ENCODE measurements at regions not wholly inside any gene's neighbourhood (a gene's known extent, or its start where the extent isn't known, plus 50 kb on each side); places are given as distances from the start of the nearest gene placed in this dataset.
"Not testable (repeated sequence)": the region's sequence is repeated elsewhere in the genome, so short reads cannot be mapped to it uniquely, and the experiment has no call there.

DNA sequence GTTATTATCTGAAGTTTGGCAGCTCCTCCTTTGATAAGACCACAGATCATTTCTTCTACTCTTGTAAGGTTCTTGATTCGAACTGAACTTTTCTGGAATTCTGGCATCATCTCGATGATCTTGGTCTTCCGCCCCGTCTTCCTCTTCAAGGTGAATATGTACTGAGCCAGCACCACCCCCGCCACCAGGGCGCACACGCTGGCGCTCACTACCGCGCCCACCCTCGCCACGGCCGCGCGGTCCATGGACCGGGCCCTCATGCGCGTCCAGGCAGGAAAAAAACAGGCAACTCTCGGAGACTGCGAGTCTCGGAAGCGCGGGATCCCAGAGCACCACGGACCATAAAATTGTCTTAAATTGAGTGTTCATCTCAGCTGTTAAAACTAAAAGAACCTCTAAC lies 458.4 kb upstream of the NDST3 start:
- no peak overlapping the region for H3K4me3 ChIP-seq
- H3K27me3 ChIP-seq (replicated peaks) = no peaks in the 10 kb centered on the region
- no peak overlapping the region for H3K27ac ChIP-seq
- no peak for DNase-seq (ENCODE audit: low read depth in 1 of 2, low spot score in 2 of 2)
- peaks cover 18% of the 10 kb centered on the region for H3K4me1 ChIP-seq (replicated peaks)
- H3K9me3 ChIP-seq (replicated peaks) = no peaks in the 10 kb centered on the region
- no peaks in the 10 kb centered on the region for H3K36me3 ChIP-seq

DNA sequence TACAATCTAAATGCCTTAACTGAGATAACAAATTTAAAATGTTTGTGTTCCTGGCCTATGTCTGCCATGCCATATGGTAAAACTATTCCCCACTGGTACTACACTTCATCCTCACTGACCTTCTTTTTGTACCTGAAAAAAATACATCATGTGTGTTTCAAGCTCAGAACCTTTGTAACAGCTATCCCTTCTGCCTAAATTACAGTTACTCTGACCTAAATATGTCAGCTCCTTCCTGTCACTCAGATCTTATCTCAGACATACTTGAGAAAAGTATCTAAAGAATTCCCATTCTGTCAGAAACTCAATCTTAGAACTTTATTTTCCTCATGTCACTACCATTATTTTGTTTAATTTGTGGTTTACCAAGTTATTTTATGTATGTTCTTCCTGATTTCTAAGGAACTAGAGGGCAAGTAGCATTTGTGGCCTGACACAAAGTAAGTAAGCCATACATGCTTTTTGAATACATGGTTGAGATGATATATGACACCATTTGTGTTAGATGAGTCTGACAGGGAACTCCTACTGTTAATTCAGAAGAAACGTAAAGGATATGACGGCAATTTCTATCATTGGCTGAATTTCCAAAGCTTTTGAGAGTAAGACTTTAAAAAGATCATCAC lies 456.5 kb upstream of the NDST3 start:
- peak in 1 of 2 experiments; percentile 32 for DNase-seq (ENCODE audit: low read depth in 1 of 2, low spot score in 2 of 2)
- Histone ChIP-seq H3K36me3 (no peaks in the 10 kb centered on the region), H3K27ac (no peak overlapping the region), H3K27me3 (replicated peaks) (no peaks in the 10 kb centered on the region), H3K4me3 (no peak overlapping the region), H3K4me1 (replicated peaks) (peaks cover 18% of the 10 kb centered on the region), H3K9me3 (replicated peaks) (no peaks in the 10 kb centered on the region)

DNA sequence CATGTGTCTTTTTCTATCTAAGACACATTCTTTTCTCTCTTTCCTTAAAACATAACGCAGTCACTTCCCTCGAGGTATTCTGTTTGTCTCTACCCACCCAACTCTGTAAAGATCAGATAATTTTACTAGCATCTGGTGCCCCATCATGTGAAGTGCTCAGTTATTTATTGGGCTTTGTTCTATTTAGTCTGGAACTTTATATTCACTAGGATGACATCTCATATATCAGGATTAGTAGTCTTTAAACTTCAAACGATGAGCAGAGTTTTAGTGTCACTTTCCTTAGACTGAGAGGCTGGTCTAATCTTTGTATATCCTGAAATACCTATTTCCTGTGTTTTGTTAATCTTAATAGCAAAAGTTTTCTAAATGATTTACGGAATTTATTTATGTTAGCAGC lies 445.5 kb upstream of the NDST3 start:
- H3K9me3 ChIP-seq (replicated peaks) = no peaks in the 10 kb centered on the region
- no peaks in the 10 kb centered on the region for H3K36me3 ChIP-seq
- H3K4me3 ChIP-seq = no peak overlapping the region
- no peak for DNase-seq (ENCODE audit: low read depth in 1 of 2, low spot score in 2 of 2)
- H3K27ac ChIP-seq = no peak overlapping the region
- H3K4me1 ChIP-seq (replicated peaks) = no peaks in the 10 kb centered on the region
- H3K27me3 ChIP-seq (replicated peaks) = no peaks in the 10 kb centered on the region

DNA sequence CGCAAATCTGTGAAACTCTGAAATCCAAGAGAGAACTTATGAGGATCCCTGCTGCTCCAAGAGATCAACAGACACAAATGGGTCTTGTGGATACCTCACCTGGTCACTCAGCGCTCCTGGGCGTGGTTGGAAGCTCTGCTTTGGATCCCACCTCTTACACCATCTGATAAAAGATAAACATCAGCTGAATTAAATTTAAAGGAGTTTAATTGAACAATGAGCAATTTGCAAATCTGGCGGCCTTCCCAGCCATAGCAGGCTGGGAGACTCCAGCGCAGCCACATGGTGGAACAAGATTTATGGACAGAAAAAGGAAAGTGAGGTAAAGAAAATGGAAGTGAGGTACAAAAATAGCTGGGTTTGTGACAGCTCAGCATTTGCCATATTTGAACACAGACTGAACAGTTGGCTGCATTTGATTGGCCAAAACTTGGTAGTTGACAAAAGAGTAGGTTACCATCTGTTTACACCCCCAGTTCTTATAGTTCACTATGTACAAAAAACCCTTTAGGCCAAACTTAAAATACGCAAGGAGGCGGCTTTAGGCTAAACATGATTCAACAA lies 437.3 kb upstream of the NDST3 start:
- no peaks in the 10 kb centered on the region for H3K4me1 ChIP-seq (replicated peaks)
- H3K4me3 ChIP-seq = no peak overlapping the region
- no peaks in the 10 kb centered on the region for H3K27me3 ChIP-seq (replicated peaks)
- no peak overlapping the region for H3K27ac ChIP-seq
- no peaks in the 10 kb centered on the region for H3K36me3 ChIP-seq
- H3K9me3 ChIP-seq (replicated peaks) = no peaks in the 10 kb centered on the region
- no peak for DNase-seq (ENCODE audit: low read depth in 1 of 2, low spot score in 2 of 2)

DNA sequence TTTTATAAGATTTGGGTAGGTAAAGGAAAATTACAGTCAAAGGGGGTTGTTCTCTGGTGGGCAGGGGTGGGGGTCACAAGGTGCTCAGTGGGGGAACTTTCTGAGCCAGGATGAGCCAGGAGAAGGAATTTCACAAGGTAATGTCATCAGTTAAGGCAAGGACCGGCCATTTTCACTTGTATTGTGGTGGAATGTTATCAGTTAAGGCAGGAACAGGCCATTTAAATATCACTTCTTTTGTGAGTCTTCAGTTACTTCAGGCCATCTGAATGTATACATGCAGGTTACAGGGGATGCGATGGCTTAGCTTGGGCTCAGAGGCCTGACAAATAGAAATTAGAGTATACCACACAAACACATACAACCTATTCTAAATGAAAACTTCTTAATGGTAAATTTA lies 434.9 kb upstream of the NDST3 start:
- DNase-seq (ENCODE audit: low read depth in 1 of 2, low spot score in 2 of 2); H3K27me3 ChIP-seq (replicated peaks); H3K9me3 ChIP-seq (replicated peaks); H3K4me3 ChIP-seq; H3K4me1 ChIP-seq (replicated peaks); H3K27ac ChIP-seq; H3K36me3 ChIP-seq: not testable (repeated sequence)

DNA sequence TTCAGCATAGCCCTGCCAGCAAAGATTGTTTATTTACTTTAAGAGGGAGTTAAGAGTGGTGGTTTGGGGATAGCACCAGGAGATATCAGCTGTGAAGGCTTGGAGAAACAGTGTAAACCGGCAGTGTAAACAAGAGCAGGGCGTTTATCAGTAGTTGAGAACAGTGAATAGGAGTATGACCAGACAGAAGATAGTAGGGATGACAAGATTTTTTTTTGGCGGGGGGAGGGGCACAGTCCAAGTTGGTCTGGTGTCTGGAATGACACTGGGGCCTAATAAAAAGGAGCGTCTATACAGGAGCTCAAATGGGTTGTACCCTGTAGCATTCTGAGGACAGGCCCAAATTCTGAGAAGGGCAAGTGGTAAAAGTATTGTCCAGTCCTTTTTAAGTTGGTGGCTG lies 433.4 kb upstream of the NDST3 start:
- not testable (repeated sequence) for H3K36me3 ChIP-seq; H3K4me1 ChIP-seq (replicated peaks); H3K27me3 ChIP-seq (replicated peaks); DNase-seq (ENCODE audit: low read depth in 1 of 2, low spot score in 2 of 2); H3K9me3 ChIP-seq (replicated peaks); H3K4me3 ChIP-seq; H3K27ac ChIP-seq

DNA sequence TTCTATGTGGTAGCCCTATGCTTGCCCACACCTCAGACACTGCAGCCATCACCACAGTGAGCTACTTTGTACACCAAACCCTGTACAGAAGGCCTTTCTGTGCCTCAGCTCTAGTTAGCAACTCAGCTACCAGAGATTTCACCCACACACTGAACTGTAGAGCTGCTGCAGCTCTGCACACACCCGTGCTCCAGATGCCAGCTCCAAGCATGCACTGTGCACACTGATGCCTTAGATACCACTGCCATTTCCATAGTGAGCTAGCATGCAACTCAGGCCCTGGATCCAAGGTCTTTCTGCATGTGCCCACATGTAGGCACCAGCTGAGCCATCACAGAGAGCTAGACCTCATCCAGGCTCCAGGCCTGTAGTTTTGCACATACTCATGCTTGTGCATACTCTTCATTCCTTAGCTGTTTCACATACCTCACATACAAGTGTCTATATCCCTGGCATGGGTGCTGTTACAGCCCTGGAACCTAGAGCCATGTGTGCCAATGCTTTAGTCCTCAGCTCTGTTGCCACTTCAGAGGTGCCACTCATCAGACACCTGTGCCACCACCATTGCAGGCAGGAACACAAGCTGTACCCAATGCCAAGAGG lies 423.5 kb upstream of the NDST3 start:
- Histone ChIP-seq H3K4me3 (no peak overlapping the region), H3K4me1 (replicated peaks) (no peaks in the 10 kb centered on the region), H3K27ac (no peak overlapping the region), H3K9me3 (replicated peaks) (no peaks in the 10 kb centered on the region), H3K36me3 (no peaks in the 10 kb centered on the region), H3K27me3 (replicated peaks) (no peaks in the 10 kb centered on the region)
- DNase-seq (ENCODE audit: low read depth in 1 of 2, low spot score in 2 of 2) = no peak

DNA sequence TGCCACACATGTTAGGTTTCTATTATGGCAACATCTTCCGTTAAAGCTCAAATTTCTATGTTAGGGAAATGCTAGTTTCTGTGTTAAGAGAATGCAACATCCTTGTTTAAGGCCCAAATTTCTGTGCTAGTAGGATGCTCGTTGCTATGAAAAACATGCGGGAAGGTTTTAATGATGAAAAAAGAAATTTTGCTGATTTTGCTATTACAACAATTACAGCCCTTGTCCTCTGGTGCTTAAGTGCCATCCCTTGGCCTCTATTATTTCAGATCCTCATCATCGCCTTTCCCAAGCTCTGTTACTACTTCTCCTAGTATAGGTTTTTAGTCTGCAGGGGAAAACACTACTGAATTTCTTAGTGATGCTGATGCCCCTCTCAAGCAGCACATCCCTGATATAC lies 412.6 kb upstream of the NDST3 start:
- H3K27me3 ChIP-seq (replicated peaks) = no peaks in the 10 kb centered on the region
- no peaks in the 10 kb centered on the region for H3K36me3 ChIP-seq
- H3K4me3 ChIP-seq = no peak overlapping the region
- H3K4me1 ChIP-seq (replicated peaks) = no peaks in the 10 kb centered on the region
- no peak overlapping the region for H3K27ac ChIP-seq
- H3K9me3 ChIP-seq (replicated peaks) = no peaks in the 10 kb centered on the region
- DNase-seq (ENCODE audit: low read depth in 1 of 2, low spot score in 2 of 2) = no peak

DNA sequence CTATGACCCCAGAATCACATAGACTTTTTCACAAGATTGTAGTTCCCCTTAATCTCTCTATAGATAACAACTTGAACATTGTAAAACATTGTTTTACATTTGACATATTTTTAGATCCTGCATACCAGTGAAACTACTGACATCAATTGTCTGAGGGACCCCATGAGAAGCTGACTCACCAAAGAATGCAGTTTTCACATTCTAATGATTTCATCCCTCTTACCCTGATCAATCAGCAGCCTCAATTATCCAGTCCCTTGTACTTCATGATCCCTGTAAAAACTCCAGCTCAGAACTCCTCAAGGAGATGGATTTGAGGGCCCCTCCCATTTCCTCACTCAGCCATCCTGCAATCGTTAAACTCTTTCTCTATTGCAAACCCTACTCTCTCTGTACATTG lies 411.0 kb upstream of the NDST3 start:
- H3K27ac ChIP-seq = no peak overlapping the region
- H3K36me3 ChIP-seq = no peaks in the 10 kb centered on the region
- no peaks in the 10 kb centered on the region for H3K4me1 ChIP-seq (replicated peaks)
- no peak overlapping the region for H3K4me3 ChIP-seq
- no peak for DNase-seq (ENCODE audit: low read depth in 1 of 2, low spot score in 2 of 2)
- H3K9me3 ChIP-seq (replicated peaks) = no peaks in the 10 kb centered on the region
- no peaks in the 10 kb centered on the region for H3K27me3 ChIP-seq (replicated peaks)

DNA sequence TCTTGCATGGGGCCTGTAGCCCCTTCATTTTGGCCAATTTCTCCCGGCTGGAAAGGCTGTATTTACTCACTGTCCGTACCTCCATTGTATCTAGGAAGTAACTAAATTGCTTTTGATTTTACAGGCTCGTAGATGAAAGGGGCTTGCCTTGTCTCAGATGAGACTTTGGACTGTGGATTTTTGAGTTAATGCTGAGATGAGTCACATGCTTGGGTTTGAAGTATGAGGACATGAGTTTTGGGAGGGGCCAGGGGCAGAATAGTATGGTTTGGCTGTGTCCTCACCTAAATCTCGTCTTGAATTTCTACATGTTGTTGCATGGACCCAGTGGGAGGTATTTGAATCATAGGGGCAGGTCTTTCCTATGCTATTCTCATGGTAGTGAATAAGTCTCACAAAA lies 407.6 kb upstream of the NDST3 start:
- no peak for DNase-seq (ENCODE audit: low read depth in 1 of 2, low spot score in 2 of 2)
- Histone ChIP-seq H3K9me3 (replicated peaks) (no peaks in the 10 kb centered on the region), H3K27me3 (replicated peaks) (no peaks in the 10 kb centered on the region), H3K4me3 (no peak overlapping the region), H3K36me3 (no peaks in the 10 kb centered on the region), H3K27ac (no peak overlapping the region), H3K4me1 (replicated peaks) (no peaks in the 10 kb centered on the region)

DNA sequence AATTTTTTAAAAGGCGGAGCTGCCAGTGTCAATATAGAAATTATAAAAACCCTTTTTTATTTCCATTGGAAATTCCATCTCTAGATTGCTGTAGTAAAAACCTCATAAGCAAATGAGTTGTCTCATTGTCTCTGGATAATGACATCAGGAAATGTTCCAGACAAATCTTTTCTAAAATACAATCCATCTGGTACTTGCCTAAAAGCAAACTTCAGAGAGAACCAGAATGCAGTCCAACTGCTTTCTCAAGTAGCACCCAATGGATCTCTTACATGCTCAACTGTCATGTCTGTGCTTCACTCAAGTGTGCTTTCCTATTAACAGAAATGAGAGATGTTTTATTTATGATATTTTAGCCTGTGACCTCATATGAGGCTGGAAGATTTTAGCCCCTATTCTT lies 399.6 kb upstream of the NDST3 start:
- Histone ChIP-seq H3K27ac (no peak overlapping the region), H3K4me3 (no peak overlapping the region), H3K36me3 (no peaks in the 10 kb centered on the region), H3K27me3 (replicated peaks) (no peaks in the 10 kb centered on the region), H3K9me3 (replicated peaks) (no peaks in the 10 kb centered on the region), H3K4me1 (replicated peaks) (no peaks in the 10 kb centered on the region)
- DNase-seq (ENCODE audit: low read depth in 1 of 2, low spot score in 2 of 2) = no peak

DNA sequence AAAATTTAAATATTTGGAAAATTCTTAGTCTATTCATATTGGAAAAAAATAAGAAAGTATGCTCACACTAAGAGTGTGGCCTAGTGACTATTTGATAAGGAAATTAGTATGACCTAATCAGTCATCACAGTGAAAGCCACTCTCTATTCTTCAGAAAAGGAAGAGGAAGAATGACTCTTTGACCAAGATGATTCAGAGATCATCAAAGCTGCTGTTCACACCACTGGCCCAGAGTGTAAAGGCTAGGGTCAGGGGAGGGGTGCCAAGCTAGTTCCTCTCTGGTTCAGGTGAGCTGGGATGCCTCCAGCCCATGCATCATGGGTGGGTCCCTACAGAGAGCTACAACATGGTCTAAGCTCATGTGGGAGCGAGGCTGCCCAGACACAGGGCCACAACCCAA lies 396.9 kb upstream of the NDST3 start:
- H3K36me3 ChIP-seq = no peaks in the 10 kb centered on the region
- H3K4me1 ChIP-seq (replicated peaks) = no peaks in the 10 kb centered on the region
- H3K27me3 ChIP-seq (replicated peaks) = no peaks in the 10 kb centered on the region
- H3K27ac ChIP-seq = no peak overlapping the region
- H3K4me3 ChIP-seq = no peak overlapping the region
- DNase-seq (ENCODE audit: low read depth in 1 of 2, low spot score in 2 of 2) = no peak
- no peaks in the 10 kb centered on the region for H3K9me3 ChIP-seq (replicated peaks)

DNA sequence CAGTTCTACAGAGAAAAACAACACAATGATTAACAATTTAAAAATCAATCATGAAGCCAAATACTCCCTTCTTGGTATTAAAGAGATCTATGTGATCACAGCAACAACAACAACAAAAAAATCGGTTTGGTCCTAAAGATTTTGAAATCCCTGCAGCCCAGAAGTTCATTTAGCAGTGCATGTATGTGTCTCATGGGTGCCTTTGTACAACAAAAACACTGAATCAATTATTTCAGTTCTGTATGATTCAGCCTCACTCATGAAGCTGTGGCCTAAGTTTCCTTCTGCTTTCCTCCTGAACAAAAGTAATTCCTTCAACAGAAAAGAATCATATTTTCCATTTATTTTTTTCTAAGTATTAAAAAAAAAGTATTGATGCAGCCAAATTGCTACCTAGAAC lies 393.4 kb upstream of the NDST3 start:
- no peak for DNase-seq (ENCODE audit: low read depth in 1 of 2, low spot score in 2 of 2)
- Histone ChIP-seq H3K4me3 (no peak overlapping the region), H3K9me3 (replicated peaks) (no peaks in the 10 kb centered on the region), H3K27ac (no peak overlapping the region), H3K27me3 (replicated peaks) (no peaks in the 10 kb centered on the region), H3K36me3 (no peaks in the 10 kb centered on the region), H3K4me1 (replicated peaks) (no peaks in the 10 kb centered on the region)

DNA sequence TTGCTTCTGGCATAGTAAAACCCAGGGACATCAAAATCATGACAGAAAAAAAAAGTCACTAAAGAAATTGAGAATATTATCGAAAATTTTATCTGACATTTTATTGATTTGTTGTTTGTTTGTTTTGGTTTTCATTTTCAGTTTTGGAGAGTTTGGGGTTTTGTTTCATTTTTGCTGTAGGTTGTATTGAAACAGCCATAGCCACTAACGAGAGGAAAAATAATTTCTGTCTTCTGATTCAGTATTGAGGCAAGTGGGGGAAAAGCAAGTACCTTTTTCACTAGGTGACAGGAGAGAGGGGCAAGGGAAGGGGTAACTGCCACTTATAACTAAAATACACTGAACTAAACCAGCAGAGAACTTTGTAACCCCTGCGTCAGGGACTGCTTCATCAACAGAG lies 392.8 kb upstream of the NDST3 start:
- no peaks in the 10 kb centered on the region for H3K27me3 ChIP-seq (replicated peaks)
- no peaks in the 10 kb centered on the region for H3K36me3 ChIP-seq
- H3K4me3 ChIP-seq = no peak overlapping the region
- no peaks in the 10 kb centered on the region for H3K4me1 ChIP-seq (replicated peaks)
- no peak overlapping the region for H3K27ac ChIP-seq
- no peak for DNase-seq (ENCODE audit: low read depth in 1 of 2, low spot score in 2 of 2)
- H3K9me3 ChIP-seq (replicated peaks) = no peaks in the 10 kb centered on the region

DNA sequence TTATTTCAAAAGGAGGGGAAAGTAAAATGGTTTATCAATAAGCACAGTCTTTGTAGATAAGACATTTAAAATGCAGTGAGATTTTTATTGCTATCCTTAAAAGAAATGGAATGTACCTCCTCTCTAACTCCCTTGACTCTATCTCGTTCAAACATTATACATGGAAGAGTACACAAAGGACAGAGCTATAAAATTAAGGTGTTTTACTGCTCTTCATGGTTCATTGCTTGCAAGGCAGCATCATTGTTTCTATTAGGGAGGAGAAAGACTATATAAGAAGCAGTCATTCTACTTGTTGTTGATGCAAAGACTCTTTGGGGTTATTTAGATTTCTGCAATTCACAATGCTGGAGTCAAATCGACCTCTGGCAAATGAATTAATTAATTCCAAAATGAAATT lies 380.2 kb upstream of the NDST3 start:
- DNase-seq (ENCODE audit: low read depth in 1 of 2, low spot score in 2 of 2) = no peak
- Histone ChIP-seq H3K4me1 (replicated peaks) (no peaks in the 10 kb centered on the region), H3K27ac (no peak overlapping the region), H3K9me3 (replicated peaks) (no peaks in the 10 kb centered on the region), H3K4me3 (no peak overlapping the region), H3K27me3 (replicated peaks) (no peaks in the 10 kb centered on the region), H3K36me3 (no peaks in the 10 kb centered on the region)
